Fibroblast of gingiva (primary cell): ENCODE measurements at regions not wholly inside any gene's neighbourhood (a gene's known extent, or its start where the extent isn't known, plus 50 kb on each side); places are given as distances from the start of the nearest gene placed in this dataset.
"Not testable (repeated sequence)": the region's sequence is repeated elsewhere in the genome, so short reads cannot be mapped to it uniquely, and the experiment has no call there.

Experiments used
- DNase-seq: peaks from one replicate; pipeline ENCODE4 v3.0.0-alpha.2; 2011; ENCODE audit warnings: low read depth

- no peak for DNase-seq
These were observed 894.2 kb upstream of the INTU start for GRCh38 chr4:126738527-126738923.

DNA sequence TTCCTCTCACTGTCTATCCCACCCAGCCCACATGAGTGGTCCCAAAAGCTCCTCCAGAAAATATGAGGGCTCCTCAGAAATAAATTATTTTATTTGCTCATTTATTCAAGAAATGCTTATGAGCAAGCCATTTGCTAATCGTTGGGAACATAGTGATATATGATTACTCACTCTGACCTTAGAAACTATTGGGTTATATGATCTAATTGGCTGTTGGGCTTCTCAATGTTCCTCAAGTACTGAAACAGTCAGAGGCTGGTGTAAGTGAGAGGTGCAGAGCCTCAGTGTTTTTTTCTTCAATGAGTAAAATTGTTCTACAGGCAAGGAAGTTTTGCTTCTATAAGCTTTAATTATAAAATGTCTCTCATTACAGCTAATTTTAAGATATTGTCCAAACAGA, 893.8 kb upstream of the INTU start:
- DNase-seq = peak; percentile 37

- no peak for DNase-seq
These were observed 892.1 kb upstream of the INTU start for GRCh38 chr4:126740687-126741086.

DNA sequence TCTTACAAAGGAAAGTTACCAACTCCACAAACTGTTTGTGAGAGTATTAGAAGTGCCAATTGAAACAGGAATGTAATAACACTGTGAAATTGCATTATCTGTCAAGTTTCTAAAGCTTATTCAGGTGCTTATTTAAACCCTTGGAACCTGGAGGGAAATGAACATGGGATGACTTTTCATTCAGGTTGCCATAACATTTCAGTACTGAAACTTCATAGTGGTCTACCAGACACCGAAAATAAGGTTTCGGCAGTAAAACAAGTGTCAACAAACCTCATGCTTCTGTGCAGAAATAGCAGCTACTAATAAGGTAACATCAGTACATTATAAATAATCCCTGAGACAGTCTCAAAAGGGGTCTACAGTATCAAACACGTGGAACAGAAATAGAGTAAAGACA, 890.7 kb upstream of the INTU start:
- DNase-seq = no peak

- no peak for DNase-seq
These were observed 889.9 kb upstream of the INTU start for GRCh38 chr4:126742885-126743284.

DNA sequence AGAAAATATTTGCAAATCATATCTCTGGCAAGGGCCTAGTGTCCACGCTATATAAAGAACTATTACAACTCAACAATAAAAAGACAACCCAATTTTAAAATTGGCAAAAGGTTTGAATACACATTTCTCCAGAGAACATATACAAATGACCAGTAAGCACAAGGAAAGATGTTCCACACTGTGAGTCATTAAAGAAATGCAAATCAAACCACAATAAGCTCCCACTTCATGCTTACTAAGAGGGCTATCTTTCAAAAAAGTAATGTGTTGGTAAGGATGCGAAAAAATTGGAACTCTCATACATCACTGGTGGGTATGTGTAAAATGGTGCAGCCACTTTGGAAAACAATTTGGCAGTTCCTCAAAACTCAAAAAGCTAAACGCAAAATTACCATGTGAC, 884.0 kb upstream of the INTU start:
- DNase-seq = no peak

DNA sequence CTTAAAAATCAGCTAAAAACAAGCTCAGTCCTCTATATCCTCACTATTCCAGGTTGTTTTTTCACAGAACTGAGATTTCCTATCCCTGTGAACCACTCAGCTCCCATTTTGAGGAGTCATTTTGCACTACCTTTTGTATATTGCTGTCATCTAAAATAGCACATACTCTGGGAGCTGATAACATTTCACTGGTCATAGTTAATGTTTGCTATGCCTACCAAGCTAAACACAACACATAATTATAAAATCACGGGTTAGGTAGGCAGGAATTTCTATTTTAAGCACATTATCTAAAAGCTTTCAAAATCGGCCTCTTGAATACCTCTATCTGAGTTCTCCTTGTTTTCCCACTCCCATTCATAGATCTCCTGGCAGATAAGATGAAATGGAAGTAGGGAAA, 882.0 kb upstream of the INTU start:
- no peak for DNase-seq

DNA sequence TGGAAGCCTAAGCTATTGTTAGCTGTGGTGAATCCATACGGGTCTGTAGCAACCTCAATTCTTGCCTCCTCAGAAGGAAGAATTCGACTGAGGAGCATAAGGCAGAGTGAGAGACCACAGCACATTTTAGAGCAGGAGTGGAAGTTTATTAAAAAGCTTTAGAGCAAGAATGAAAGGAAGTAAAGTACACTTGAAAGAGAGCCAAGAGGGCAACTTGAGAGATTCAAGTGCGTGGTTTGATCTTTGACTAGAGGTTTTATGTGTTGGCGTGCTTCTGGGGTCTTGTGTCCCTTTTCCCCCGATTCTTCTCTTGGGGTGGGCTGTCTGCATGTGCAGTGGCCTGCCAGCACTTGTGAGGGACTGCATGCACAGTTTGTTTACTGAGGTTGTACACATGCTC, 880.6 kb upstream of the INTU start:
- DNase-seq = no peak

DNA sequence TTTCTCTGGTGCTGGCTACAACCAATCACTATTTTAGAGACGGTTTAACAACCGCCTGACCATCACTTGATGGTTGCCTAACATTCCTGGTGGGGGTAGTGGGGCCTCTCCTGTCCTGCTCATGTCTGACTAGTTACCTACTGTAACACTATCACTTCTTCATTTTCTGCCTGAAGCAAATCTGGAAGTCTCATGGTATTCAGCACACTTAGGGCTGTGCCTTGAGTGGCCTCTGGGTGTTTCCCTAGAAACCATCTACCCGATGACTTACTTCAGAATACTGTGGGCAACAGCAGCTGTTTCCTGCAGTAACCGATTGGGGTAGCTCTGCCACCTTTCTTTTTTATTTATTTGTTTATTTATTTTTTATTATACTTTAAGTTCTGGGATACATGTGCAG, 880.1 kb upstream of the INTU start:
- no peak for DNase-seq

GRCh38 chr4:126753592-126753991, 879.2 kb upstream of the INTU start:
- no peak for DNase-seq

- no peak for DNase-seq
These were observed 877.3 kb upstream of the INTU start for GRCh38 chr4:126755506-126755905.

DNA sequence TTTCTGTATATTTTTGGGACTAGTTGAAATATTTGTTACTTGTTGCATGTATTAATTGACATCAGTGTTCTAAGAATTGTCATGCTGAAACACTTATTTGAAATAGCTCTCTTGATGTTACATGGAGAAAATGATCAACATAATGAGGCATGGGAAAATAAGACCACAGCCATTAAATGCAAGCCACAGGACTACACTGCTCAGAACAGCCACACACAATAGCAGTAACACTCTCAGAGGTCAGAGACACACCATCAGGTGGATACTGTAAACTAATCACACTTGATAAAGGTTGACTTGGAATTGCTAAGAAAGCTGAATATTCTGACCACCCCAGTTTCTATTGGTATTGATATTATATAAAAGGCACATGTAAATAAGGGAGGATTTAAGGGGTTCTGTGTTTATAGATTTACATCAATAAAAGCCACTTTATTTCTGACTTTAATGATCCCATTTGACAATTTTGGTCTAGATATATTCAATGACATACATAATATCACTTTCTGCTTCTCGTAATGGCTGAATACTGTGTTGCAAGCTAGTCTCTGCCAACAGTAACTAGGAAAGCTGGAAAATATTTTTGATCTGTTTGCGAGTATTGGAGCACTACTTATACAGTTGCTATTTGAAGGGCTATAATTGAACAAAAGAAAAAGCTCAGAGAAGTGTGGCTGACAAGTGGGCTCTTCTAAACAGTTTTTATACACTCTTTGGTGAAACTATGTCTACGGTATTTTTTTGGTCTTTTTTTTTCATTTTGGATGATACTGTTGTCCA, 876.5 kb upstream of the INTU start:
- no peak for DNase-seq

GRCh38 chr4:126757219-126757618, 875.5 kb upstream of the INTU start:
- DNase-seq = no peak

DNA sequence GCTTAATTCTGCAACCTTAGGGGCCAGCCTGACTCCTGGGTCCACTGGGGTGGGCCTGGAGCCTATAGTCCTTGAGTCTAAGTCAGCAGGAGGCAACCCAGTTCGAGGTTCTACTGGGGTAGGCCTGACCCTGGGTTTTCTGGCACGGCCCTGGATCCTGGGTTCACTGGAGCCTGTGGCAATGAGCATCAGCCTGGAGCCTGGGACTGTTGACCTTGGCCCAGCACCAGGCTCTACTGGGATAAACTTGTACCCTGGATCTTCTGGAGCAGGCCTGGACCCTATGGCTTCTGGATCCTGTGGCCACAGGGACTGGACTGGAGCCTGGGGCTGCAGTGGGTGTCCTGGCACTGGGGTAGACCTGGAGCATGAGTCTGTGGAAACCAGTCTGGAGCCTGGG, 874.3 kb upstream of the INTU start:
- no peak for DNase-seq

DNA sequence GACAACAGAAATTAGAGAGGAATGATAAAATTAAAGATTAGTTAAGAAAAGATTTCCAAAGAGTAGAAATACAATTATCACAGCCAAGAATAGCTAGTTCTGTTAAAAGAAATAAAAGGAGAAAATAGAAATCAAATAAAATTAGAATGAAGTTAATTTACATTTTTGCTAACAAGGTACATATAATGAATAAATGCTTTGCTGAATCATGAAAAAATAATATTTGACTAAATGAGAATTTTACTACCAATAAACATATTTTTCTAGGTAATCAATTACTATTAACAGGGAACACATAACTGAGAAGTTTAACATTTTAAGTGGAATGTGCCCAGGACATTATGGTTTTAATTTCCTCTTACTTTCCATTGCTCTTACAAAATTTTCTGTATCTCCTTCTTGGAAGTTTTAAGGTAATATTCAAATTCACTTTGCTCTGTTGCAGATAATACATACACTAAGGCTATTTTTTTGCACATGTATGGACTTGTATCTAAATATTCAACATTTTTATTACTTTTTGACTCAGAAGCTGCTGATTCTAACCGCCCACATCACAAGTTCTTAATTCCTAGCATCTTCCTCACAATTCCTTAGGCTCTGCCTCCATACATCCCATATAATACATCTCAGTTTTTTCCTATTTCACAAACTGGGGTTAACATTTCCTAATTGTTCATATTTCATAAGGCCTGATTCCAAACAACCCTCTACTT, 870.7 kb upstream of the INTU start:
- DNase-seq = no peak

GRCh38 chr4:126762663-126763247, 870.0 kb upstream of the INTU start:
- DNase-seq = no peak

DNA sequence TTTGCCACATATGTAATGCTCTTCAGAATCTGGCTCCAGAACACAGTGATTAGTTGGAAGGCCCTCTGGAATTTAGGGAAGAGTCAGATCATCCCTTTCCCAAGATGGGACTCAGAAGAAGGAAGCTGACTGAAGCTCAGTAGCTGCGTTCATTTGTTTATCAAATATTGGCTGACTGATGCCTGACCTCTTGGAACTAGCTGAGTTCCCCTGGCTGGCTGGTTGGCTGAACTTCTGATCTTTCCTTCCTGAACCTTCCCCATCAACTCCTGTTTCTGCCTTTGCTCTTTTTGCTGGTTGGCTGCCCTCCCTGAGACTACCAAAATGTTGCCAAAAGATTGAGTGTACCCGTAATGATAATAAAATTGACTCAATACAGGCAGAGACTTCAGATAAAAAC, 866.5 kb upstream of the INTU start:
- no peak for DNase-seq

DNA sequence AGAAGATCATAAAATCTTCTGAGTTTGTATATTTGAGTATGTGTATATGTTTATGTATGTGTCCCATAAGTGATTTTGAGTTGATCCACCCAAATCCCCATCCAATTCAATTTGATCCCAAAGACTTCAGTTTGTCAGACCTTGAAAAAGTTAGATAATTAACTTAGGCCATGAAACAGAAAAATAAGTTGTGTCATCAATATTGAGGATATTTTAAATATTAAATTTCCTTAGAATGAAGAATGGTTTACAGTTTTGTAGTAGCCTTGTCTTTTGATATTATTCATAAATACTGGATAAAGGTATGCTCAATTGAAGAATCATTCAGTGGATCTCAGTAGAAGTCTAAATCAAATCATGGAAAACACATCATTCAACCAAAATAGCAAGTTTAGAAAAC, 864.4 kb upstream of the INTU start:
- DNase-seq = no peak

DNA sequence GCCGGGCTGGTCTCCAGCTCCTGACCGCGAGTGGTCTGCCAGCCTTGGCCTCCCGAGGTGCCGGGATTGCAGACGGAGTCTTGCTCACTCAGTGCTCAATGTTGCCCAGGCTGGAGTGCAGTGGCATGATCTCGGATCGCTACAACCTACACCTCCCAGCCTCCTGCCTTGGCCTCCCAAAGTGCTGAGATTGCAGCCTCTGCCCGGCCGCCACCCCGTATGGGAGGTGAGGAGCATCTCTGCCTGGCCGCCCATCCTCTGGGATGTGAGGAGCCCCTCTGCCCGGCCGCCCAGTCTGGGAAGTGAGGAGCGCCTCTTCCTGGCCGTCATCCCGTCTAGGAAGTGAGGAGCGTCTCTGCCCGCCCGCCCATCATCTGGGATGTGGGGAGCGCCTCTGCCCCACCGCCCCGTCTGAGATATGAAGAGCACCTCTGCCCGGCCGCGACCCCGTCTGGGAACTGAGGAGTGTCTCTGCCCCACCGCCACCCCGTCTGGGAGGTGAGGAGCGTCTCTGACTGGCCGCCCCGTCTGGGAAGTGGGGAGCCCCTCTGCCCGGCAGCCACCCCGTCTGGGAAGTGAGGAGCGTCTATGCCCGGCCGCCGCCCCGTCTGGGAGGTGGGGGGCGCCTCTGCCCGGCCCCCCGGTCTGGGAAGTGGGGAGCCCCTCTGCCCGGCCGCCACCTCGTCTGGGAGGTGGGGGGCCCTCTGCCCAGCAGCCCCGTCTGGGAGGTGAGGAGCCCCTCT, 861.8 kb upstream of the INTU start:
- DNase-seq = not testable (repeated sequence)

GRCh38 chr4:126771618-126772017, 861.1 kb upstream of the INTU start:
- DNase-seq = not testable (repeated sequence)

- no peak for DNase-seq
These were observed 860.1 kb upstream of the INTU start for GRCh38 chr4:126772662-126773061.

DNA sequence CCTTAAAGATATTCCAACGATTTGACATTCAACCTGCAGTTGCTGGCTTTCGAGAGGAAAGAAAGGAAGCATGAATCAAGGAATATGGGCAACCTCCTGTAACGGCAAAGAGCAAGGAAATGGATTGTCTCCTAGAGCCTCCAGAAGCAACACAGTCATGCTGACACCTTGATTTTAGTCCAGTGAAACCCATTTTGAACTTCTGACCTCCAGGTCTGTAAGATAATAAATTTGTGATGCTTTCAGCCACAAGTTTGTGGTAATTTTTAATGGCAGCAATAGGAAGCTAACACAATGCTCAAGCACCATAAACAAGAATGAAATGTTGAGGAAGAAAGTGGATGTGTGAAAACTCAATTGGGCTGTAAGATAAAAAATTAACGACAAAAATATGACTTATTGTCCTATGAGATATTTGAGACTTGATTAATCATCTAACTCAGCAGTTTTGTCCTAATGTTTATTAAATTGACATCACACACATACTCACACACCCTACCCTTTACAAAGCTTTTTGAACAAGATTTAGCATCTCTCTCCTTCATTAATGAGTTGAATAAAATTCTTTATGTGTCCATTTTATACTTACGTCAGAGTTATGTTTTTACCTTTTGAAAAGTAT, 857.2 kb upstream of the INTU start:
- DNase-seq = no peak
